Gastrocnemius medialis (tissue), 4 donors: ENCODE measurements at regions not wholly inside any gene's neighbourhood (a gene's known extent, or its start where the extent isn't known, plus 50 kb on each side); places are given as distances from the start of the nearest gene placed in this dataset.
"Not testable (repeated sequence)": the region's sequence is repeated elsewhere in the genome, so short reads cannot be mapped to it uniquely, and the experiment has no call there.

Experiments used
- ATAC-seq, 2 donors: fragments of 150-250 bp; one replicate each; pipeline ENCODE4 v1.9.1; 2016
- DNase-seq, 2 donors: peaks; one replicate each; pipeline ENCODE4 v3.0.0-alpha.2; 2019
- H3K27ac ChIP-seq, 4 donors: fragments of 200-600 bp; sonication (generic); 1 replicate in 1 of 4; 2 replicates in 3 of 4; pipeline ENCODE4 v1.5.1; 2016 to 2018; ENCODE audit warnings: mild to moderate bottlenecking in 2 of 4, moderate library complexity in 1 of 4
- H3K27me3 ChIP-seq, 3 donors: fragments of 200-600 bp; sonication (generic) in 2 of 3; 1 replicate in 1 of 3; 2 replicates in 2 of 3; pipeline versions ENCODE4 v1.5.1 to v1.6.0; 2016 to 2019; ENCODE audit warnings: mild to moderate bottlenecking in 1 of 3, moderate library complexity in 1 of 3
- H3K36me3 ChIP-seq, 2 donors: fragments of 200-600 bp; sonication (generic) in 1 of 2; one replicate each; pipeline ENCODE4 v1.5.1; 2017 to 2018
- H3K4me1 ChIP-seq, 2 donors: fragments of 200-600 bp; sonication (generic) in 1 of 2; one replicate each; pipeline ENCODE4 v1.5.1; 2016 to 2017; ENCODE audit warnings: mild to moderate bottlenecking in 2 of 2
- H3K4me3 ChIP-seq, 4 donors: fragments of 200-600 bp; sonication (generic) in 3 of 4; 1 replicate in 1 of 4; 2 replicates in 3 of 4; pipeline ENCODE4 v1.5.1; 2016 to 2019; ENCODE audit warnings: mild to moderate bottlenecking in 2 of 4
- H3K9me3 ChIP-seq, 3 donors: fragments of 200-600 bp; sonication (generic) in 2 of 3; 1 replicate in 1 of 3; 2 replicates in 2 of 3; pipeline ENCODE4 v1.5.1; 2016 to 2019
- POLR2A ChIP-seq, 2 donors: fragments of 450-650 bp; IDR thresholded peaks; one replicate each; pipeline ENCODE4 v1.6.1; 2017; ENCODE audit warnings: antibody characterized with exemption in 2 of 2, mild to moderate bottlenecking in 2 of 2, moderate library complexity in 2 of 2
- in situ Hi-C, 4 donors: fragments of 200-750 bp; cut with MboI; loops; one replicate each; pipeline versions ENCODE4 v1.15.0 to v1.8.0; 2017; ENCODE audit warnings: low sequenced_read_pairs in 4 of 4
- intact Hi-C: fragments of 100-400 bp; cut with DNase I; formaldehyde crosslinking; loops from one replicate; pipeline ENCODE4 v1.15.1; 2023; ENCODE audit warnings: low total_unique reads
- TF ChIP-seq, protein P1 (sequence below), 5 experiments: fragments of 450-650 bp in 3 of 5; fragments of 200-600 bp in 2 of 5; sonication (generic) in 2 of 5; IDR thresholded peaks in 4 of 5; conservative IDR thresholded peaks in 1 of 5; 1 replicate in 4 of 5; 2 replicates in 1 of 5; pipeline ENCODE4 v1.5.1; 2016 to 2019; ENCODE audit warnings: antibody characterized with exemption in 5 of 5, mild to moderate bottlenecking in 3 of 5, moderate library complexity in 3 of 5

DNA sequence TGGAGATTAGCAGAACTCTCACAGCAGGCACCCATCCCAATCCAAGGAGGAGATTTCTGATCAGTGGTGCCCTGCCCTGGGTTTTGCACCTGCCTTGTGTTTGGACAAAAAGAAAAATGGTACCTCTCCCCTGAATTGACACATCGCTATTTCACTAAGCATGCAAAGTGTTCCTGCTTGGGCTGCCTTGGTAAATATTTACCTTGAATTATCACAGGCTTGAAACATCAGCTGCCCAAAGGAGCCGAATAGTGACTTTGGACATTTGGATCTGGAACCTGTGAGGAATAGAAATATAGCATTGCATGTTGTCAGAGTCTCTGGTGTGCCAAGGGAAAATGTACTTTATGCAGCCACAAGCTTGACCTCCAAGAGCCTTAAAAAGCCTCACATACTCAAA lies 926.4 kb upstream of the FANCL start:
- H3K4me3 ChIP-seq: no peak overlapping the region
- intact Hi-C loops (no loop called here), in situ Hi-C loops (no loop called here)
- no peaks in the 10 kb centered on the region for H3K9me3 ChIP-seq
- H3K36me3 ChIP-seq: no peaks in the 10 kb centered on the region
- H3K27me3 ChIP-seq: no peaks in the 10 kb centered on the region
- ATAC-seq (no peak), DNase-seq (no peak)
- no peak overlapping the region for H3K27ac ChIP-seq
- H3K4me1 ChIP-seq: no peaks in the 10 kb centered on the region
- TF ChIP-seq, protein P1, sequence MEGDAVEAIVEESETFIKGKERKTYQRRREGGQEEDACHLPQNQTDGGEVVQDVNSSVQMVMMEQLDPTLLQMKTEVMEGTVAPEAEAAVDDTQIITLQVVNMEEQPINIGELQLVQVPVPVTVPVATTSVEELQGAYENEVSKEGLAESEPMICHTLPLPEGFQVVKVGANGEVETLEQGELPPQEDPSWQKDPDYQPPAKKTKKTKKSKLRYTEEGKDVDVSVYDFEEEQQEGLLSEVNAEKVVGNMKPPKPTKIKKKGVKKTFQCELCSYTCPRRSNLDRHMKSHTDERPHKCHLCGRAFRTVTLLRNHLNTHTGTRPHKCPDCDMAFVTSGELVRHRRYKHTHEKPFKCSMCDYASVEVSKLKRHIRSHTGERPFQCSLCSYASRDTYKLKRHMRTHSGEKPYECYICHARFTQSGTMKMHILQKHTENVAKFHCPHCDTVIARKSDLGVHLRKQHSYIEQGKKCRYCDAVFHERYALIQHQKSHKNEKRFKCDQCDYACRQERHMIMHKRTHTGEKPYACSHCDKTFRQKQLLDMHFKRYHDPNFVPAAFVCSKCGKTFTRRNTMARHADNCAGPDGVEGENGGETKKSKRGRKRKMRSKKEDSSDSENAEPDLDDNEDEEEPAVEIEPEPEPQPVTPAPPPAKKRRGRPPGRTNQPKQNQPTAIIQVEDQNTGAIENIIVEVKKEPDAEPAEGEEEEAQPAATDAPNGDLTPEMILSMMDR (IDR thresholded peaks at IDR 0.05 in 4 of 5, conservative IDR thresholded peaks at IDR 0.05 in 1 of 5): no peak
- no peak for TF ChIP-seq POLR2A (IDR thresholded peaks at IDR 0.05)

DNA sequence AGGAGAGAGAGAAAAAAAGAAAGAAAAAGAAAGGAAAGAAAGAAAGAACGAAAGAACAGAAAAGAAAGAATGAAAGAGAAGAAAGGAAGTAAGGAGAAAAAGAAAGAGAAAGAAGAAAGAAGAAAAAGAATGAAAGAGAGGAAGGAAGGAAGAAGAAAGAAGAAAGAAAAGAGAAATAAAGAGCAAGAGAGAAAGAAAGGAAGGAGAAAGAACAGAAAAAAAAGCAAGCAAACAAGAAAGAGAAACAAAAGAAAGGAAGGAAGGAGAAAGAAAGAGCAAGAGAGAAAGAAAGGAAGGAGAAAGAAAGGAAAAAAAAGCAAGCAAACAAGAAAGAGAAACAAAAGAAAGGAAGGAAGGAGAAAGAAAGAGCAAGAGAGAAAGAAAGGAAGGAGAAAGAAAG lies 916.8 kb upstream of the FANCL start:
- H3K4me1 ChIP-seq, in situ Hi-C loops, ATAC-seq, intact Hi-C loops, H3K27ac ChIP-seq, H3K36me3 ChIP-seq, DNase-seq, H3K9me3 ChIP-seq, H3K4me3 ChIP-seq, H3K27me3 ChIP-seq: not testable (repeated sequence)

DNA sequence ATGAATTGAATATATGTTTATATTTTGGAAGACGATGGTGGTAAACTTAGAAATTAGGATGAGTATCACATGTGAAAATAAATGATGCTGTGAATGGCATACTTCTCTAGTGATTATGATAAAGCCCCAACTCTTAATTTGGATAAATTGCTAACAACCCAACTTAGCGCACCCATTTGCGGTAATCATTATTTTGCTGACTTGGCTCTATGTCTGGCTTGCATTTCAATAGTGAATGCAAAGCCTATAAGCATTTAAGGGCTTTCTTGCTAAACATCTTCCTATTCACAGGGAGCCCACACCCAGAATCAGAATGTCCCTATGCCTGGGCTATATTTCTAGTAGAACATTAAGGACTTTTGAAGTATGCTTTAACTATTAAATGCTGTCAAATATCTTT lies 910.7 kb upstream of the FANCL start:
- Histone ChIP-seq H3K4me1 (no peaks in the 10 kb centered on the region), H3K36me3 (no peaks in the 10 kb centered on the region), H3K4me3 (no peak overlapping the region), H3K9me3 (no peaks in the 10 kb centered on the region), H3K27me3 (no peaks in the 10 kb centered on the region), H3K27ac (no peak overlapping the region)
- TF ChIP-seq POLR2A (IDR thresholded peaks at IDR 0.05): no peak
- TF ChIP-seq, protein P1 (IDR thresholded peaks at IDR 0.05 in 4 of 5, conservative IDR thresholded peaks at IDR 0.05 in 1 of 5): no peak
- no peak for DNase-seq
- in situ Hi-C loops (no loop called here), intact Hi-C loops (no loop called here)
- ATAC-seq: no peak

DNA sequence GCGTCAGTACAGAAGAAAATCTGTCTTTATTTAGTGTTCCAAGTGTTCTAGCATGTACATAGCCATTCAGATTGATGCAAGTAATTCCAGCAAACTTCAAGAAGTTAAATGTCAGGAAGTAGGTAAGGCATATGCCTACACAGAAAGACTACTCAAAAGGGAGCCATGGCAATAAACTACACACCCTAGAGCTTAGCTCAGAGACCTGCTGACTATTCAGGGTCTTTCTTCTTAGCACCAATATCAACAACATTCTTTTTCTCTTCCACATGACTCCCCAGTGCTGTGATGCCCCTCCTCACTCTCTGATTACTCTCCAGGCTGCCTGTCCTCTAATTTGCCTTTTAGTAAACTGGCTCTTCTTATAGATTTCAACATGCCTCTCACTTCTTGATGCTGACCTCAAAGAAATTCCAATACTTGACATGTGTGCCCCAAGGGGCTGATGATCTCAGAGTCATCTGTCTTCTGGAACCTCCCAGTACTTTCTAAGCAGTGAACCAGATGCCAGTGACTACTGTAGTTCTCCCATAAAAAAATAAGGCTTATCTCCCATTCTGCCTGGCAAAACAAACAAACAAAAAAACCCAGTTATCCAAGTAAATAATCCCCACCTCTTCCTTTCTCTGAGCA lies 909.2 kb upstream of the FANCL start:
- in situ Hi-C loops (no loop called here), intact Hi-C loops (no loop called here)
- H3K4me3 ChIP-seq: no peak overlapping the region
- no peaks in the 10 kb centered on the region for H3K9me3 ChIP-seq
- no peak overlapping the region for H3K27ac ChIP-seq
- H3K36me3 ChIP-seq: no peaks in the 10 kb centered on the region
- no peaks in the 10 kb centered on the region for H3K27me3 ChIP-seq
- DNase-seq: no peak
- no peak for ATAC-seq
- H3K4me1 ChIP-seq: no peaks in the 10 kb centered on the region
- TF ChIP-seq, protein P1 (IDR thresholded peaks at IDR 0.05 in 4 of 5, conservative IDR thresholded peaks at IDR 0.05 in 1 of 5): no peak
- no peak for TF ChIP-seq POLR2A (IDR thresholded peaks at IDR 0.05)

DNA sequence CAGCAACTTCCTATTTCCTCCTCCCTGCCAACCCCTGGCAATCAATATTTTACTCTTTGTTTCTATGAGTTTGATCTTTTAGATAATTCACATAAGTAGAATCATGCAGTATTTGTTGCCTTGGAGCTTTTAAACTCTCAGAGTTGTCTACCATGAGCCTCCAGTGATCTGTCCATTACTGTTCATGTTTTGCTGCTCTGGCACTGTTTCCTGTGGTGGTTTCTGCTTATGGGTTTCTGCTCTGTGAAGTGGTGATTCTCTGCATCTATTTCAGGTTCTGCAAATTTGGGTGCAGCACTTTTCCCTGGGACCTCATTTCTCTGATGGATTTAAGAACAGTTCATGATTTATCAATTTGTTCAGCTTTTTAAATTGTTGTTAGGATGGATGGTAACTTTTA lies 908.1 kb upstream of the FANCL start:
- intact Hi-C loops (no loop called here), in situ Hi-C loops (no loop called here)
- Histone ChIP-seq H3K9me3 (no peaks in the 10 kb centered on the region), H3K27me3 (no peaks in the 10 kb centered on the region), H3K36me3 (no peaks in the 10 kb centered on the region), H3K4me1 (no peaks in the 10 kb centered on the region), H3K4me3 (no peak overlapping the region), H3K27ac (no peak overlapping the region)
- no peak for ATAC-seq
- no peak for DNase-seq
- TF ChIP-seq, protein P1 (IDR thresholded peaks at IDR 0.05 in 4 of 5, conservative IDR thresholded peaks at IDR 0.05 in 1 of 5): no peak
- TF ChIP-seq POLR2A (IDR thresholded peaks at IDR 0.05): no peak
